Stimulated activated memory B cell treated with anti-CD40 and anti-IgM and Interleukin-4, amounts not matched to agents 10 μg/mL and 1 μg/mL and 100 μg/mL, for 72 hours (primary cell): ENCODE measurements at regions not wholly inside any gene's neighbourhood (a gene's known extent, or its start where the extent isn't known, plus 50 kb on each side); places are given as distances from the start of the nearest gene placed in this dataset.
A peak's percentile ranks its signal among the peaks of the same experiment; 100 is the strongest.

ENCODE experiments used
- ATAC-seq: fragments of 150-1000 bp; cut with Tn5 transposase; 2 replicates; pipeline ENCODE4 v1.10.0; 2021
- H3K27ac Mint-ChIP-seq: one replicate; pipeline ENCODE4 v1.8.0; 2022; ENCODE audit warnings: mild to moderate bottlenecking, mixed read lengths
- H3K27me3 Mint-ChIP-seq: one replicate; pipeline ENCODE4 v1.8.0; 2022; ENCODE audit warnings: mixed read lengths
- H3K36me3 Mint-ChIP-seq: one replicate; pipeline ENCODE4 v1.8.0; 2022; ENCODE audit warnings: mixed read lengths
- H3K4me1 Mint-ChIP-seq: one replicate; pipeline ENCODE4 v1.8.0; 2022; ENCODE audit warnings: mixed read lengths
- H3K4me3 Mint-ChIP-seq: one replicate; pipeline ENCODE4 v1.8.0; 2022; ENCODE audit warnings: mild to moderate bottlenecking, moderate library complexity, mixed read lengths
- H3K9me3 Mint-ChIP-seq: one replicate; pipeline ENCODE4 v1.8.0; 2022; ENCODE audit warnings: mixed read lengths

- H3K27me3 Mint-ChIP-seq, result peaks cover 17% of the 10 kb centered on the region
- H3K4me3 Mint-ChIP-seq, result no peak overlapping the region
- H3K27ac Mint-ChIP-seq, result no peak overlapping the region
- H3K9me3 Mint-ChIP-seq, result no peaks in the 10 kb centered on the region
- no peak for ATAC-seq
- H3K36me3 Mint-ChIP-seq, result no peaks in the 10 kb centered on the region
- H3K4me1 Mint-ChIP-seq, result peaks cover 15% of the 10 kb centered on the region
These were observed 111.3 kb upstream of the MLN start for GRCh38 chr6:33915134-33915533.

- Mint-ChIP-seq H3K27ac (peak overlapping the region; percentile 44), H3K9me3 (no peaks in the 10 kb centered on the region), H3K36me3 (no peaks in the 10 kb centered on the region), H3K4me1 (peaks cover 15% of the 10 kb centered on the region), H3K27me3 (peaks cover 12% of the 10 kb centered on the region), H3K4me3 (peak overlapping the region; percentile 30)
- ATAC-seq, result peak; percentile 80
These were observed 110.8 kb upstream of the MLN start for GRCh38 chr6:33914645-33915044.

GRCh38 chr6:33912195-33912594 lies 108.4 kb upstream of the MLN start:
- peaks cover 7% of the 10 kb centered on the region for H3K27me3 Mint-ChIP-seq
- H3K36me3 Mint-ChIP-seq, result no peaks in the 10 kb centered on the region
- no peak for ATAC-seq
- H3K4me3 Mint-ChIP-seq, result no peak overlapping the region
- peaks cover 15% of the 10 kb centered on the region for H3K4me1 Mint-ChIP-seq
- H3K27ac Mint-ChIP-seq, result no peak overlapping the region
- no peaks in the 10 kb centered on the region for H3K9me3 Mint-ChIP-seq

- Mint-ChIP-seq H3K4me1 (peaks cover 15% of the 10 kb centered on the region), H3K27me3 (peaks cover 7% of the 10 kb centered on the region), H3K36me3 (no peaks in the 10 kb centered on the region), H3K4me3 (no peak overlapping the region), H3K27ac (no peak overlapping the region), H3K9me3 (no peaks in the 10 kb centered on the region)
- no peak for ATAC-seq
These were observed 107.7 kb upstream of the MLN start for GRCh38 chr6:33911488-33911887.

- Mint-ChIP-seq H3K27ac (no peak overlapping the region), H3K4me3 (no peak overlapping the region), H3K36me3 (no peaks in the 10 kb centered on the region), H3K9me3 (no peaks in the 10 kb centered on the region), H3K4me1 (peaks cover 21% of the 10 kb centered on the region), H3K27me3 (peaks cover 3% of the 10 kb centered on the region)
- ATAC-seq, result no peak
These were observed 106.8 kb upstream of the MLN start for GRCh38 chr6:33910594-33910993.

GRCh38 chr6:33909737-33910136 lies 105.9 kb upstream of the MLN start:
- Mint-ChIP-seq H3K27me3 (no peaks in the 10 kb centered on the region), H3K27ac (no peak overlapping the region), H3K36me3 (no peaks in the 10 kb centered on the region), H3K4me3 (no peak overlapping the region), H3K9me3 (no peaks in the 10 kb centered on the region), H3K4me1 (peaks cover 24% of the 10 kb centered on the region)
- no peak for ATAC-seq

GRCh38 chr6:33908025-33908424 lies 104.2 kb upstream of the MLN start:
- Mint-ChIP-seq H3K4me1 (peaks cover 15% of the 10 kb centered on the region), H3K9me3 (no peaks in the 10 kb centered on the region), H3K27me3 (peaks cover 2% of the 10 kb centered on the region), H3K36me3 (no peaks in the 10 kb centered on the region), H3K27ac (no peak overlapping the region), H3K4me3 (no peak overlapping the region)
- no peak for ATAC-seq

- H3K27ac Mint-ChIP-seq, result no peak overlapping the region
- H3K36me3 Mint-ChIP-seq, result no peaks in the 10 kb centered on the region
- peaks cover 10% of the 10 kb centered on the region for H3K27me3 Mint-ChIP-seq
- ATAC-seq, result no peak
- peaks cover 15% of the 10 kb centered on the region for H3K4me1 Mint-ChIP-seq
- H3K9me3 Mint-ChIP-seq, result no peaks in the 10 kb centered on the region
- H3K4me3 Mint-ChIP-seq, result no peak overlapping the region
These were observed 103.4 kb upstream of the MLN start for GRCh38 chr6:33907227-33907626.

- Mint-ChIP-seq H3K4me1 (peaks cover 15% of the 10 kb centered on the region), H3K27ac (no peak overlapping the region), H3K4me3 (no peak overlapping the region), H3K27me3 (peaks cover 18% of the 10 kb centered on the region), H3K9me3 (no peaks in the 10 kb centered on the region), H3K36me3 (no peaks in the 10 kb centered on the region)
- ATAC-seq, result no peak
These were observed 102.6 kb upstream of the MLN start for GRCh38 chr6:33906439-33906838.

- no peaks in the 10 kb centered on the region for H3K9me3 Mint-ChIP-seq
- peaks cover 31% of the 10 kb centered on the region for H3K27me3 Mint-ChIP-seq
- ATAC-seq, result peak; percentile 37
- no peak overlapping the region for H3K4me3 Mint-ChIP-seq
- H3K4me1 Mint-ChIP-seq, result peaks cover 15% of the 10 kb centered on the region
- H3K27ac Mint-ChIP-seq, result no peak overlapping the region
- H3K36me3 Mint-ChIP-seq, result no peaks in the 10 kb centered on the region
These were observed 101.3 kb upstream of the MLN start for GRCh38 chr6:33905071-33905609.

- ATAC-seq, result no peak
- Mint-ChIP-seq H3K4me3 (no peak overlapping the region), H3K27me3 (peaks cover 36% of the 10 kb centered on the region), H3K36me3 (no peaks in the 10 kb centered on the region), H3K4me1 (peaks cover 15% of the 10 kb centered on the region), H3K9me3 (no peaks in the 10 kb centered on the region), H3K27ac (no peak overlapping the region)
These were observed 100.9 kb upstream of the MLN start for GRCh38 chr6:33904747-33905065.

- Mint-ChIP-seq H3K9me3 (no peaks in the 10 kb centered on the region), H3K4me1 (peaks cover 15% of the 10 kb centered on the region), H3K27me3 (peaks cover 41% of the 10 kb centered on the region), H3K4me3 (no peak overlapping the region), H3K27ac (no peak overlapping the region), H3K36me3 (no peaks in the 10 kb centered on the region)
- ATAC-seq, result peak; percentile 55
These were observed 100.4 kb upstream of the MLN start for GRCh38 chr6:33904050-33904746.

GRCh38 chr6:33903579-33903978 lies 99.8 kb upstream of the MLN start:
- no peak for ATAC-seq
- Mint-ChIP-seq H3K36me3 (no peaks in the 10 kb centered on the region), H3K27ac (no peak overlapping the region), H3K9me3 (no peaks in the 10 kb centered on the region), H3K4me1 (peaks cover 15% of the 10 kb centered on the region), H3K27me3 (peaks cover 47% of the 10 kb centered on the region), H3K4me3 (no peak overlapping the region)

- peaks cover 15% of the 10 kb centered on the region for H3K4me1 Mint-ChIP-seq
- no peaks in the 10 kb centered on the region for H3K9me3 Mint-ChIP-seq
- no peak overlapping the region for H3K4me3 Mint-ChIP-seq
These were observed 98.7 kb upstream of the MLN start for GRCh38 chr6:33902457-33902853.

GRCh38 chr6:33901822-33902456 lies 98.1 kb upstream of the MLN start:
- no peak for ATAC-seq
- Mint-ChIP-seq H3K36me3 (no peaks in the 10 kb centered on the region), H3K4me1 (peaks cover 15% of the 10 kb centered on the region), H3K4me3 (no peak overlapping the region), H3K9me3 (no peaks in the 10 kb centered on the region), H3K27me3 (peaks cover 58% of the 10 kb centered on the region), H3K27ac (no peak overlapping the region)

More at GRCh38 chr6:33902457-33902853, 98.7 kb upstream of the MLN start:
- Mint-ChIP-seq H3K36me3 (no peaks in the 10 kb centered on the region), H3K27me3 (peaks cover 58% of the 10 kb centered on the region), H3K27ac (no peak overlapping the region)
- ATAC-seq, result no peak

GRCh38 chr6:33898771-33899170 lies 95.0 kb upstream of the MLN start:
- ATAC-seq, result no peak
- Mint-ChIP-seq H3K27me3 (peaks cover 58% of the 10 kb centered on the region), H3K9me3 (no peaks in the 10 kb centered on the region), H3K4me3 (no peak overlapping the region), H3K36me3 (no peaks in the 10 kb centered on the region), H3K27ac (no peak overlapping the region), H3K4me1 (no peaks in the 10 kb centered on the region)
